ENCODE measurements at regions not wholly inside any gene's neighbourhood (a gene's known extent, or its start where the extent isn't known, plus 50 kb on each side); places are given as distances from the start of the nearest gene placed in this dataset.

GRCh38 chrX:46209037-46209436 lies 336.2 kb downstream of the ZNF674 start:
- TF ChIP-seq CTCF (optimal IDR thresholded peaks at IDR 0.05 in 1 of 3, IDR thresholded peaks at IDR 0.05 in 1 of 3, conservative IDR thresholded peaks at IDR 0.05 in 1 of 3; ENCODE audit: extremely low read depth in 1 of 3, insufficient read depth in 2 of 3, low read length in 3 of 3) = no peak
- no peak for TF ChIP-seq EZH2 (IDR thresholded peaks at IDR 0.05; ENCODE audit: low read length)
